ENCODE measurements at regions not wholly inside any gene's neighbourhood (a gene's known extent, or its start where the extent isn't known, plus 50 kb on each side); places are given as distances from the start of the nearest gene placed in this dataset.

- TF ChIP-seq CTCF (IDR thresholded peaks at IDR 0.05), result no peak
- TF ChIP-seq POLR2A (IDR thresholded peaks at IDR 0.05), result no peak
Measured at GRCh38 chr6:2497922-2498623, 252.6 kb downstream of the MYLK4 start.

Data from adrenal gland (tissue), 5 donors.